Central memory CD8-positive, alpha-beta T cell (primary cell): ENCODE measurements at regions not wholly inside any gene's neighbourhood (a gene's known extent, or its start where the extent isn't known, plus 50 kb on each side); places are given as distances from the start of the nearest gene placed in this dataset.
"Not testable (repeated sequence)": the region's sequence is repeated elsewhere in the genome, so short reads cannot be mapped to it uniquely, and the experiment has no call there.

Experiments
- ATAC-seq: fragments of 150-1000 bp; cut with Tn5 transposase; replicated peaks from 2 replicates; pipeline ENCODE4 v1.10.0; 2022; ENCODE audit warnings: mild to moderate bottlenecking, moderate FRiP score, moderate number of reproducible peaks; ENCODE audit not compliant: poor library complexity, severe bottlenecking; ENCODE audit errors: extremely low read depth
- DNase-seq, 2 donors: peaks; one replicate each; pipeline ENCODE4 v3.0.0; 2021; ENCODE audit warnings: low spot score in 2 of 2
- H3K27ac Mint-ChIP-seq: one replicate; pipeline ENCODE4 v1.8.0; 2022; ENCODE audit warnings: low read depth, mild to moderate bottlenecking, moderate library complexity, mixed read lengths
- H3K27me3 Mint-ChIP-seq: one replicate; pipeline ENCODE4 v1.8.0; 2022; ENCODE audit warnings: mixed read lengths
- H3K36me3 Mint-ChIP-seq: one replicate; pipeline ENCODE4 v1.8.0; 2022; ENCODE audit warnings: mild to moderate bottlenecking, moderate library complexity, mixed read lengths; ENCODE audit not compliant: insufficient read depth
- H3K4me1 Mint-ChIP-seq: one replicate; pipeline ENCODE4 v1.8.0; 2022; ENCODE audit warnings: mixed read lengths
- H3K4me3 Mint-ChIP-seq: one replicate; pipeline ENCODE4 v1.8.0; 2022; ENCODE audit warnings: mild to moderate bottlenecking, moderate library complexity, mixed read lengths
- H3K9me3 Mint-ChIP-seq: one replicate; pipeline ENCODE4 v1.8.0; 2022; ENCODE audit warnings: mixed read lengths

- no peaks in the 10 kb centered on the region for H3K27me3 Mint-ChIP-seq
- no peaks in the 10 kb centered on the region for H3K36me3 Mint-ChIP-seq
- DNase-seq (no peak), ATAC-seq (no peak)
- no peak overlapping the region for H3K4me3 Mint-ChIP-seq
- H3K9me3 Mint-ChIP-seq = peaks cover 4% of the 10 kb centered on the region
- no peak overlapping the region for H3K27ac Mint-ChIP-seq
- no peaks in the 10 kb centered on the region for H3K4me1 Mint-ChIP-seq
Observed at GRCh38 chr11:43124272-43124935, 187.4 kb upstream of the API5 start.

- peaks cover 8% of the 10 kb centered on the region for H3K9me3 Mint-ChIP-seq
- no peaks in the 10 kb centered on the region for H3K4me1 Mint-ChIP-seq
- no peak overlapping the region for H3K4me3 Mint-ChIP-seq
- no peaks in the 10 kb centered on the region for H3K36me3 Mint-ChIP-seq
- DNase-seq (no peak), ATAC-seq (no peak)
- H3K27me3 Mint-ChIP-seq = no peaks in the 10 kb centered on the region
- H3K27ac Mint-ChIP-seq = no peak overlapping the region
Observed at GRCh38 chr11:43129329-43129728, 182.5 kb upstream of the API5 start.

- Mint-ChIP-seq H3K27ac (no peak overlapping the region), H3K36me3 (no peaks in the 10 kb centered on the region), H3K27me3 (no peaks in the 10 kb centered on the region), H3K4me3 (no peak overlapping the region), H3K9me3 (peaks cover 12% of the 10 kb centered on the region), H3K4me1 (no peaks in the 10 kb centered on the region)
- DNase-seq = no peak
- ATAC-seq = no peak
Observed at GRCh38 chr11:43130616-43131015, 181.2 kb upstream of the API5 start.

- H3K9me3 Mint-ChIP-seq = peaks cover 12% of the 10 kb centered on the region
Observed at GRCh38 chr11:43135966-43136534, 175.7 kb upstream of the API5 start.

GRCh38 chr11:43138621-43139140 lies 173.1 kb upstream of the API5 start:
- Mint-ChIP-seq H3K4me3 (no peak overlapping the region), H3K4me1 (no peaks in the 10 kb centered on the region), H3K9me3 (peaks cover 19% of the 10 kb centered on the region), H3K27ac (no peak overlapping the region), H3K36me3 (no peaks in the 10 kb centered on the region), H3K27me3 (no peaks in the 10 kb centered on the region)
- DNase-seq (no peak), ATAC-seq (no peak)

More at GRCh38 chr11:43135966-43136534, 175.7 kb upstream of the API5 start:
- no peak for DNase-seq
- Mint-ChIP-seq H3K27me3 (no peaks in the 10 kb centered on the region), H3K4me3 (no peak overlapping the region), H3K4me1 (no peaks in the 10 kb centered on the region), H3K36me3 (no peaks in the 10 kb centered on the region), H3K27ac (no peak overlapping the region)
- no peak for ATAC-seq

GRCh38 chr11:43145653-43146052 lies 166.1 kb upstream of the API5 start:
- no peaks in the 10 kb centered on the region for H3K27me3 Mint-ChIP-seq

GRCh38 chr11:43150697-43151096 lies 161.1 kb upstream of the API5 start:
- H3K9me3 Mint-ChIP-seq = peaks cover 5% of the 10 kb centered on the region
- H3K36me3 Mint-ChIP-seq = no peaks in the 10 kb centered on the region
- H3K27ac Mint-ChIP-seq = no peak overlapping the region
- no peak for ATAC-seq
- no peak for DNase-seq
- H3K27me3 Mint-ChIP-seq = peaks cover 6% of the 10 kb centered on the region
- H3K4me3 Mint-ChIP-seq = no peak overlapping the region
- H3K4me1 Mint-ChIP-seq = no peaks in the 10 kb centered on the region

More at GRCh38 chr11:43145653-43146052, 166.1 kb upstream of the API5 start:
- H3K27ac Mint-ChIP-seq = no peak overlapping the region
- no peak overlapping the region for H3K4me3 Mint-ChIP-seq
- H3K36me3 Mint-ChIP-seq = no peaks in the 10 kb centered on the region
- ATAC-seq (no peak), DNase-seq (no peak)
- peaks cover 10% of the 10 kb centered on the region for H3K9me3 Mint-ChIP-seq
- no peaks in the 10 kb centered on the region for H3K4me1 Mint-ChIP-seq

- Mint-ChIP-seq H3K27me3 (no peaks in the 10 kb centered on the region), H3K9me3 (peaks cover 20% of the 10 kb centered on the region), H3K4me1 (no peaks in the 10 kb centered on the region), H3K36me3 (no peaks in the 10 kb centered on the region), H3K27ac (no peak overlapping the region), H3K4me3 (no peak overlapping the region)
- no peak for DNase-seq
- no peak for ATAC-seq
Observed at GRCh38 chr11:43164831-43165230, 147.0 kb upstream of the API5 start.

GRCh38 chr11:43165393-43165792 lies 146.4 kb upstream of the API5 start:
- not testable (repeated sequence) for DNase-seq, H3K4me3 Mint-ChIP-seq, H3K27ac Mint-ChIP-seq, ATAC-seq, H3K36me3 Mint-ChIP-seq, H3K4me1 Mint-ChIP-seq, H3K27me3 Mint-ChIP-seq
- peaks cover 20% of the 10 kb centered on the region for H3K9me3 Mint-ChIP-seq

GRCh38 chr11:43168241-43168640 lies 143.6 kb upstream of the API5 start:
- H3K4me3 Mint-ChIP-seq, H3K36me3 Mint-ChIP-seq, H3K27ac Mint-ChIP-seq, H3K27me3 Mint-ChIP-seq, ATAC-seq, DNase-seq, H3K4me1 Mint-ChIP-seq: not testable (repeated sequence)
- H3K9me3 Mint-ChIP-seq = peaks cover 20% of the 10 kb centered on the region

- Mint-ChIP-seq H3K27me3 (no peaks in the 10 kb centered on the region), H3K9me3 (peaks cover 3% of the 10 kb centered on the region), H3K4me1 (no peaks in the 10 kb centered on the region), H3K27ac (no peak overlapping the region), H3K36me3 (peaks cover 3% of the 10 kb centered on the region), H3K4me3 (no peak overlapping the region)
- DNase-seq (no peak), ATAC-seq (no peak)
Observed at GRCh38 chr11:43172477-43172876, 139.3 kb upstream of the API5 start.

- no peaks in the 10 kb centered on the region for H3K4me1 Mint-ChIP-seq
- H3K9me3 Mint-ChIP-seq = no peaks in the 10 kb centered on the region
- no peaks in the 10 kb centered on the region for H3K36me3 Mint-ChIP-seq
- no peak overlapping the region for H3K4me3 Mint-ChIP-seq
- ATAC-seq (no peak), DNase-seq (no peak)
- no peak overlapping the region for H3K27ac Mint-ChIP-seq
- no peaks in the 10 kb centered on the region for H3K27me3 Mint-ChIP-seq
Observed at GRCh38 chr11:43177975-43178374, 133.8 kb upstream of the API5 start.

GRCh38 chr11:43194459-43194858 lies 117.3 kb upstream of the API5 start:
- H3K9me3 Mint-ChIP-seq, H3K27ac Mint-ChIP-seq, H3K36me3 Mint-ChIP-seq, ATAC-seq, DNase-seq, H3K4me3 Mint-ChIP-seq, H3K4me1 Mint-ChIP-seq, H3K27me3 Mint-ChIP-seq: not testable (repeated sequence)
